ENCODE measurements at regions not wholly inside any gene's neighbourhood (a gene's known extent, or its start where the extent isn't known, plus 50 kb on each side); places are given as distances from the start of the nearest gene placed in this dataset.

GRCh38 chr14:28141662-28142061 is 624.9 kb upstream of the FOXG1 start:
- dilution Hi-C loops (cut with MboI; ENCODE audit: extremely low pct_ligation_motif_present, low sequenced_read_pairs) = no loop called here
- Histone ChIP-seq H3K27ac (ENCODE audit: control insufficient read depth, insufficient read depth, low read length) (no peak overlapping the region), H2AFZ (ENCODE audit: control insufficient read depth, low read length) (no peak overlapping the region), H3K9me1 (ENCODE audit: control insufficient read depth, extremely low read depth, insufficient read depth, low read length) (no peaks in the 10 kb centered on the region), H3K9ac (ENCODE audit: control insufficient read depth, extremely low read depth, insufficient read depth, low read length) (no peak overlapping the region), H3K9me3 (ENCODE audit: control insufficient read depth, low read depth, low read length) (no peaks in the 10 kb centered on the region), H4K20me1 (ENCODE audit: control insufficient read depth, extremely low read depth, insufficient read depth, low read length) (no peaks in the 10 kb centered on the region), H3K4me2 (ENCODE audit: control insufficient read depth, extremely low read depth, insufficient read depth, low read depth, low read length) (no peak overlapping the region), H3K36me3 (ENCODE audit: control insufficient read depth in 2 of 2, extremely low read depth in 1 of 2, insufficient read depth in 2 of 2, low read length in 2 of 2) (no peaks in the 10 kb centered on the region), H3K79me2 (ENCODE audit: control insufficient read depth, insufficient read depth, low read length) (no peaks in the 10 kb centered on the region), H3K27me3 (ENCODE audit: control insufficient read depth, extremely low read depth, insufficient read depth, low read length) (no peaks in the 10 kb centered on the region), H3K4me3 (ENCODE audit: control insufficient read depth in 2 of 3, extremely low read depth in 1 of 3, insufficient read depth in 2 of 3, low read depth in 1 of 3, low read length in 3 of 3) (no peak overlapping the region), H3K4me1 (ENCODE audit: control insufficient read depth, extremely low read depth, insufficient read depth, low read length) (no peaks in the 10 kb centered on the region)
- TF ChIP-seq EZH2 (IDR thresholded peaks at IDR 0.05; ENCODE audit: low read length) = no peak
- no peak for TF ChIP-seq CTCF (optimal IDR thresholded peaks at IDR 0.05 in 1 of 3, IDR thresholded peaks at IDR 0.05 in 1 of 3, conservative IDR thresholded peaks at IDR 0.05 in 1 of 3; ENCODE audit: extremely low read depth in 1 of 3, insufficient read depth in 2 of 3, low read length in 3 of 3)
- DNase-seq (ENCODE audit: low read depth, low spot score) = no peak
- no peak for FAIRE-seq

- Histone ChIP-seq H3K27me3 (ENCODE audit: control insufficient read depth, extremely low read depth, insufficient read depth, low read length) (no peaks in the 10 kb centered on the region), H3K4me3 (ENCODE audit: control insufficient read depth in 2 of 3, extremely low read depth in 1 of 3, insufficient read depth in 2 of 3, low read depth in 1 of 3, low read length in 3 of 3) (no peak overlapping the region), H3K79me2 (ENCODE audit: control insufficient read depth, insufficient read depth, low read length) (no peaks in the 10 kb centered on the region), H3K27ac (ENCODE audit: control insufficient read depth, insufficient read depth, low read length) (no peak overlapping the region), H3K4me1 (ENCODE audit: control insufficient read depth, extremely low read depth, insufficient read depth, low read length) (no peaks in the 10 kb centered on the region), H3K9me1 (ENCODE audit: control insufficient read depth, extremely low read depth, insufficient read depth, low read length) (no peaks in the 10 kb centered on the region), H4K20me1 (ENCODE audit: control insufficient read depth, extremely low read depth, insufficient read depth, low read length) (no peaks in the 10 kb centered on the region), H3K36me3 (ENCODE audit: control insufficient read depth in 2 of 2, extremely low read depth in 1 of 2, insufficient read depth in 2 of 2, low read length in 2 of 2) (no peaks in the 10 kb centered on the region), H3K9ac (ENCODE audit: control insufficient read depth, extremely low read depth, insufficient read depth, low read length) (no peak overlapping the region), H3K4me2 (ENCODE audit: control insufficient read depth, extremely low read depth, insufficient read depth, low read depth, low read length) (no peak overlapping the region), H3K9me3 (ENCODE audit: control insufficient read depth, low read depth, low read length) (no peaks in the 10 kb centered on the region), H2AFZ (ENCODE audit: control insufficient read depth, low read length) (no peak overlapping the region)
- no peak for FAIRE-seq
- TF ChIP-seq CTCF (optimal IDR thresholded peaks at IDR 0.05 in 1 of 3, IDR thresholded peaks at IDR 0.05 in 1 of 3, conservative IDR thresholded peaks at IDR 0.05 in 1 of 3; ENCODE audit: extremely low read depth in 1 of 3, insufficient read depth in 2 of 3, low read length in 3 of 3) (no peak), EZH2 (IDR thresholded peaks at IDR 0.05; ENCODE audit: low read length) (no peak)
- dilution Hi-C loops (cut with MboI; ENCODE audit: extremely low pct_ligation_motif_present, low sequenced_read_pairs) = no loop called here
- no peak for DNase-seq (ENCODE audit: low read depth, low spot score)
These were observed 624.1 kb upstream of the FOXG1 start for GRCh38 chr14:28142400-28143015.

All from keratinocyte (primary cell).